ENCODE measurements at regions not wholly inside any gene's neighbourhood (a gene's known extent, or its start where the extent isn't known, plus 50 kb on each side); places are given as distances from the start of the nearest gene placed in this dataset.

DNA sequence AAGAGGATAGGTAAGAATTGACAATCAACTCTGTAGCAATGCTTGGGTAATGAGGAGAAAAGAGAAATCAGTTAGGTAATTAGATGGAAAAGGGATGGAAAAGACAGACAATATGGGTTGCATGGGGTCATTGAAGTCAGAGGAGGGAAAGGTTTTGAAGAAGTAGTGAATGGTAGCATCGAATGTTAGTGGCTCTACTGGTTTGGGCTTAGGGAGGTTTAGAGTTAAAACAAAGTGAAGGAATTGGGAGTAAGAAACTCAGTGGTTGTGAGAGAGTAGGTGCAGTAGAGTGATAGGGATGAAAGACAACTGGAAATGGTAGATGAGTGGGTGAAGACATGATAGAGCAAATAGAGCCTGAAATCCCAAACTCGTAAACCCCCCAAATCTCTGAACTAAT, 140.1 kb upstream of the ZFP64 start:
- ATAC-seq (ENCODE audit: insufficient read depth, low read depth) (no peak), DNase-seq (no peak)
- H3K27me3 ChIP-seq (ENCODE audit: insufficient read depth, low read length, poor library complexity) = no peaks in the 10 kb centered on the region
- no peak overlapping the region for H3K9ac ChIP-seq (ENCODE audit: low read depth, low read length)
- H3K79me2 ChIP-seq (ENCODE audit: insufficient read depth, low read length) = no peaks in the 10 kb centered on the region
- H3K27ac ChIP-seq (ENCODE audit: low read length) = no peak overlapping the region
- no peak overlapping the region for H3K4me2 ChIP-seq (ENCODE audit: insufficient read depth, low read length)
- H2AFZ ChIP-seq (ENCODE audit: low read depth, low read length) = no peak overlapping the region
- no peak overlapping the region for H3K4me3 ChIP-seq (ENCODE audit: low read depth in 1 of 2, low read length in 2 of 2)
- H3K36me3 ChIP-seq (ENCODE audit: insufficient read depth, low read length) = no peaks in the 10 kb centered on the region
- H3K9me3 ChIP-seq (ENCODE audit: insufficient read depth, low read length, severe bottlenecking) = no peaks in the 10 kb centered on the region
- TF ChIP-seq, protein P1, sequence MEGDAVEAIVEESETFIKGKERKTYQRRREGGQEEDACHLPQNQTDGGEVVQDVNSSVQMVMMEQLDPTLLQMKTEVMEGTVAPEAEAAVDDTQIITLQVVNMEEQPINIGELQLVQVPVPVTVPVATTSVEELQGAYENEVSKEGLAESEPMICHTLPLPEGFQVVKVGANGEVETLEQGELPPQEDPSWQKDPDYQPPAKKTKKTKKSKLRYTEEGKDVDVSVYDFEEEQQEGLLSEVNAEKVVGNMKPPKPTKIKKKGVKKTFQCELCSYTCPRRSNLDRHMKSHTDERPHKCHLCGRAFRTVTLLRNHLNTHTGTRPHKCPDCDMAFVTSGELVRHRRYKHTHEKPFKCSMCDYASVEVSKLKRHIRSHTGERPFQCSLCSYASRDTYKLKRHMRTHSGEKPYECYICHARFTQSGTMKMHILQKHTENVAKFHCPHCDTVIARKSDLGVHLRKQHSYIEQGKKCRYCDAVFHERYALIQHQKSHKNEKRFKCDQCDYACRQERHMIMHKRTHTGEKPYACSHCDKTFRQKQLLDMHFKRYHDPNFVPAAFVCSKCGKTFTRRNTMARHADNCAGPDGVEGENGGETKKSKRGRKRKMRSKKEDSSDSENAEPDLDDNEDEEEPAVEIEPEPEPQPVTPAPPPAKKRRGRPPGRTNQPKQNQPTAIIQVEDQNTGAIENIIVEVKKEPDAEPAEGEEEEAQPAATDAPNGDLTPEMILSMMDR (IDR thresholded peaks at IDR 0.05; ENCODE audit: borderline replicate concordance, extremely low read depth, low read length, poor library complexity, severe bottlenecking) = no peak
- TF ChIP-seq EZH2 (IDR thresholded peaks at IDR 0.05; ENCODE audit: borderline replicate concordance, low read depth, low read length, severe bottlenecking) = no peak
- H3K4me1 ChIP-seq (ENCODE audit: insufficient read depth, low read length) = no peaks in the 10 kb centered on the region
- H4K20me1 ChIP-seq (ENCODE audit: insufficient read depth, low read length) = no peaks in the 10 kb centered on the region

DNA sequence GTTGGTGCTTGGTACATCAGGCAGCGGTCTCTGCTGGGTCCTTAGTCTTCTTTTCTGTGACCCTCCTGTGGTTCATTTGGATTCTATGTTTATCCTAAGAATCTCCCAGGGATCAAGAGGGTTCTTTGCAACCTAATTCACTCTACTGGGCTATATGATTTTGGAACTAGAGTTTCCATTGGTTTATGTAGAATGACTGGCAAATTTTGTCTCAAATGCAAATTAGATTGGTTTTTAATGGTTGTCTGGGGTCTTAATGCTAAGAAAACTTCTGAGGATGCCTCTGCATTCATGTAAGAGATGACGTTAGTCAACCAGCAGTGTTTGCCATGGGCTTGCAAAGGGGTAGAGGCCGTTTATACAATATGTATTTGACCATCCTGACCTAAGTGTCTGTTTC, 129.8 kb upstream of the ZFP64 start:
- H3K4me2 ChIP-seq (ENCODE audit: insufficient read depth, low read length) = no peak overlapping the region
- H3K27ac ChIP-seq (ENCODE audit: low read length) = no peak overlapping the region
- TF ChIP-seq EZH2 (IDR thresholded peaks at IDR 0.05; ENCODE audit: borderline replicate concordance, low read depth, low read length, severe bottlenecking) = no peak
- TF ChIP-seq, protein P1 (IDR thresholded peaks at IDR 0.05; ENCODE audit: borderline replicate concordance, extremely low read depth, low read length, poor library complexity, severe bottlenecking) = no peak
- no peaks in the 10 kb centered on the region for H3K9me3 ChIP-seq (ENCODE audit: insufficient read depth, low read length, severe bottlenecking)
- H3K27me3 ChIP-seq (ENCODE audit: insufficient read depth, low read length, poor library complexity) = peaks cover 10% of the 10 kb centered on the region
- H3K79me2 ChIP-seq (ENCODE audit: insufficient read depth, low read length) = no peaks in the 10 kb centered on the region
- no peak overlapping the region for H3K4me3 ChIP-seq (ENCODE audit: low read depth in 1 of 2, low read length in 2 of 2)
- no peak overlapping the region for H3K9ac ChIP-seq (ENCODE audit: low read depth, low read length)
- no peaks in the 10 kb centered on the region for H3K36me3 ChIP-seq (ENCODE audit: insufficient read depth, low read length)
- no peak for DNase-seq
- no peak for ATAC-seq (ENCODE audit: insufficient read depth, low read depth)
- no peaks in the 10 kb centered on the region for H4K20me1 ChIP-seq (ENCODE audit: insufficient read depth, low read length)
- no peaks in the 10 kb centered on the region for H3K4me1 ChIP-seq (ENCODE audit: insufficient read depth, low read length)
- no peak overlapping the region for H2AFZ ChIP-seq (ENCODE audit: low read depth, low read length)

DNA sequence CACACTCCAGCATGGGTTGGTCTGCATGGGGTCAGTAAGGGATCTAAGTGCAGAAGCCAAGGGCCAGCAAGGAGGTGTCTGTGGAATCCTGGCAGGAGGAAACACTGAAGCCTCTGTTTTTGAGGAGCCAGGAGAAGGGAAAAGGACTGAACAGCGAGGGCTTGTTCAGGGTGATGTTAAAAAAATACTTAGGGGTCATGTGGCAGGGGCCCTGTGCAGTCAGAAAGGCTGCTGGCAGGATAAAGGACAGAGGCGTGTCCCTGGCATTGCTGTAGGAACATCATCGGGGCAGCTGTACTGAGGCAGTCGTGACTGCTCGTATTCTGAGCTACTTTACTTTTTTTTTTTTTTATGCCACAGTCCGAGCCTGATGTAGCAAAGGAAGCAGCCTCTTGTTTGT, 127.1 kb upstream of the ZFP64 start:
- H3K27me3 ChIP-seq (ENCODE audit: insufficient read depth, low read length, poor library complexity) = peaks cover 4% of the 10 kb centered on the region
- no peak overlapping the region for H3K4me3 ChIP-seq (ENCODE audit: low read depth in 1 of 2, low read length in 2 of 2)
- H3K4me2 ChIP-seq (ENCODE audit: insufficient read depth, low read length) = no peak overlapping the region
- DNase-seq = no peak
- TF ChIP-seq EZH2 (IDR thresholded peaks at IDR 0.05; ENCODE audit: borderline replicate concordance, low read depth, low read length, severe bottlenecking) = no peak
- TF ChIP-seq, protein P1 (IDR thresholded peaks at IDR 0.05; ENCODE audit: borderline replicate concordance, extremely low read depth, low read length, poor library complexity, severe bottlenecking) = no peak
- no peaks in the 10 kb centered on the region for H4K20me1 ChIP-seq (ENCODE audit: insufficient read depth, low read length)
- H3K9ac ChIP-seq (ENCODE audit: low read depth, low read length) = no peak overlapping the region
- no peaks in the 10 kb centered on the region for H3K36me3 ChIP-seq (ENCODE audit: insufficient read depth, low read length)
- no peak overlapping the region for H3K27ac ChIP-seq (ENCODE audit: low read length)
- no peaks in the 10 kb centered on the region for H3K79me2 ChIP-seq (ENCODE audit: insufficient read depth, low read length)
- H3K9me3 ChIP-seq (ENCODE audit: insufficient read depth, low read length, severe bottlenecking) = no peaks in the 10 kb centered on the region
- no peak overlapping the region for H2AFZ ChIP-seq (ENCODE audit: low read depth, low read length)
- H3K4me1 ChIP-seq (ENCODE audit: insufficient read depth, low read length) = no peaks in the 10 kb centered on the region
- ATAC-seq (ENCODE audit: insufficient read depth, low read depth) = no peak
